SK-N-DZ (cell line): ENCODE measurements at regions not wholly inside any gene's neighbourhood (a gene's known extent, or its start where the extent isn't known, plus 50 kb on each side); places are given as distances from the start of the nearest gene placed in this dataset.
"Not testable (repeated sequence)": the region's sequence is repeated elsewhere in the genome, so short reads cannot be mapped to it uniquely, and the experiment has no call there.

Experiments
- DNase-seq: peaks from one replicate; pipeline ENCODE4 v3.0.0-alpha.2; 2015; ENCODE audit warnings: low spot score

DNA sequence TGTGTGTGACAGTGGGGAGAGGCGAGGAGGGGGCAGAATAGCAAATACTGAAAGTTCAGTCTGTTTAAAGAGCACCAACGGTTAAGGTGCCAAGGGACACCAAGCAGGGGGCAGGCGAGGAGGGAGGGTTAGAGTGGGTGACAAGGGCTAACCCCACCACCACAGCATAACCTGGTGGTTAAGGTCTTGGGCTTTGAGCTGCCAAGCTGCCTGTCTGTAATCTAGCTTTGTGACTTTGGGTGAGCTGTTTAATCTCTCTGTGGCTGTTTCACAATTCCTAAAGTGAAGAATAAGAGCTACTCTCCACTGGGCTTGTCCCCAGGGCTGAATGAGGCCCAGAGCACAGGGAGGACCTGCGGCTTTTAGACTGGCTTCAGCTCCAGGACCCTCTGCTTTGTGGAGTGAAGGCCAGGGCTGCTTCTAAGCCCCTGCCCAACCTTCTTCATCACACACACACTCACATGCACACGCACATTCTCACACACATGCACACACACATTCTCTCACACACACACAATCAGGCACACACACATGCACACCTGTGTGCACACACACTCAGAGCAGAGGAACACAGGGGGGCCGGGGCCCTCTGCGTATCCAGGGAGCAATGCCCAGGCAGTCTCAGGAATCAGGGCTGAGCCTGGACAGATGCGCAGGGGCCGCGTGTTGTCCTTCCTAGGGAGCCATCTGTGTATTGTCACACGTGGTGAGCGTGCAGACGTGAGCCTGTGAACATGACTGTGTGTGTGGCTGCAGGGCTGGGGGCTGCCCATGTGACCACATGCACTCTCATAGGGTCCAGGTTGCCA, 101.6 kb upstream of the TARDBP start:
- peak; percentile 90 for DNase-seq

- no peak for DNase-seq
These were observed 100.8 kb upstream of the TARDBP start for GRCh38 chr1:10911490-10912166.

GRCh38 chr1:10912441-10912840, 100.0 kb upstream of the TARDBP start:
- DNase-seq, result no peak

GRCh38 chr1:10914056-10914455, 98.4 kb upstream of the TARDBP start:
- DNase-seq, result no peak

DNA sequence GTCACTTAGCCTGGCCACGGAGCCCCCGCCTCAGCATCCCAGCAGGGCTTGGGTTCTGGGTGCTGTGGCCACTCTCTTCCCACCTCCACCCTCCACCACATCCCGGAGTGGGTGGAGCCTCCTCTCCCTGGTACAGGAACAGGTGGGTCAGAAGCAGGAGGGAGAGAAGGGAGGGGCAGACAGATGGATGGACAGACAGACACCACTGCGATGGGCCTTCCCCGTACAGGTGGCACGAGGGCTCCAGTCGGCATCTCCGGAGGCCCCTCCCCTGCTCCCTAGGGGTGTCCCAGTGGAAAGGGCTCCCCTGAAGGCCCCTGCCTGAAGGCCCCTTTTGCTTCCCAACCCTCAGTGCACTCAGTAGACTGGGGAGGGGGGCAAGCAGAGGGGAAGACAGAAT, 96.9 kb upstream of the TARDBP start:
- no peak for DNase-seq

GRCh38 chr1:10916311-10916710, 96.1 kb upstream of the TARDBP start:
- no peak for DNase-seq

DNA sequence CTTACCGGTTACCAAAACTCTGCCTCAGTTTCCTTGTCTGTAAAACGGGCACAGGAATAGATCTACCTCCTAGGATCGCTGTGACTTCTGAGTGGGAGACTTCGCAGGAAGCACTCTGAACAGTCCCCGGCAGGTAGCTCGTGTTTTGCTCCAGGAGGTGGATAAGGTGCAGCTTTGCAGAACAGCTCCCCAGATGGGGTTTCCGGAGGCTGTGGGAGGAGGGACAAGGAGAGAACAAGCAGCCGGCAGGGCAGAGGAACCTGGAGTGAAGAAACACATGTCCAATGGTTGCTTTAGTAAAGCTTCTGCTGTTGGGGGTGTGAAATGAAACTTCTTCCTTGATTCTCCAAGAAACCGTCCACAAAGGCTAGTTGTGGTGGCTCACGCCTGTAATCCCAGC, 95.5 kb upstream of the TARDBP start:
- no peak for DNase-seq

DNA sequence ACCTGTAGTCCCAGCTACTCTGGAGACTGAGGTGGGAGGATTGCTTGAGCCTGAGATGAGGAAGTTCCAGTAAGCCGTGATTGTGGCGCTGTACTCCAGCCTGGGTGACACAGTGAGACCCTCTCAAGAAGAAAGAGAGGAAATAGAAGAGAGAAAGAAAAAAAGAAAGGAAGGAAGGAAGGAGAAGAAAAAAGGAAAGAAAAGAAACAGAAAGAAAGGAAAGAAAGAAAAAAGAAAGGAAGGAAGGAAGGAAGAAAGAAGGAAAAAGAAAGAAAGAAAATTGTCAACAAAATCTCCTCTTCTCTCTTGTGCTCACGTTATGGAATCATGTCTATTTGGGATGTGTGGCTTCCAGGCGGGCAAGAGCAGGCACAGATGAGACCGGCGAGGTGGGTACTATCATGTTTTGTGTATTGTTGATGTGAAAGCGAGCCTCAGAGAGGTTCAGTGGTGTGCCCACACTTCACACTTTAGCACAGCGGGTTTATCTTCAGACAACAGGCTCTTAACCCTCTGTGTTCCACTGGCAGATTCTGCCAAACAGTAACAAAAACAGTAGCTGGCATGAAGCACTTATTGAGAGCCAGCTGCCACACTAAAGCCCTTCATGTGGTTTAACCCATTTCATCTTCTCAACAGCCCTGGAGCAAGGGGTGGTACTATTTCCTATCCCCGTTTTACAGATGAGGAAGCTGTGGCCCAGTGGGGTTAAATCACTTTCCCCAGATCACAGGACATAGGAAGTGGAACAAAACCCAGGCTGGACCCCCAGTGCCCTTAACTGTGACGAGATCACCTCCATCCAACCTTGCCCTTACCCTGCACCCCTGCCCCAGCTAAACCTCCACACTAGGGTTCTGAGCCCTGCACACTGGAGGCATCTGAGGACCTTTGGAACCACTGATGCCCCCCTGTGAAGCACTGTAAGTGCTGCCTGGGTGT, 94.7 kb upstream of the TARDBP start:
- no peak for DNase-seq

- DNase-seq, result no peak
These were observed 93.9 kb upstream of the TARDBP start for GRCh38 chr1:10918531-10918930.

DNA sequence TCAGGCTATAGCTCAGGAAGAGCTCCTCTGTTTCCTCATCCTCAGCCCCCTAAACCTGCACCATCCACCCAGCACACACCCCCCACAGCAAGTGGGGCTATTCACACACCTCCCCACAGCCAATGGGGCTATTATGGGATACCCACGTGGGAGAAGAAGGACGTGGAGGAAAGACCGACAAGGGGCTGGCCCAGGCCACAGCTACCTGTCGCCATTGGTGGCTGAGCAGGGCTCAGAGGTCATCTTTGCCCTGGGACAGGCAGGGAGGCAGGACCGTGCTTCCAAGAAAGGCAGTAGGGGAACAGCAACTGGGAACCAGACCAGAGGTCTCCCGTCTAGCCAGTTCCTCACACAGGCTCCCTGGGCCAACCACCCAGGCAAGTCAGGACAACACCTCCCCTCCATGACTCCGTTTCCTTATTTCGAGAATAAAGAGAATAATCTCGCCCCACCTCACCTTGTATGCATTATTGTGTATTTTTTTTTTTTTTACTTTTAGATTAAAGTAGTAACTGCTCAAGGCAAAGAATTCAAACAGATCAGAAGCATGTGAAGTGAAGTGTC, 92.3 kb upstream of the TARDBP start:
- DNase-seq, result no peak

GRCh38 chr1:10922315-10923060, 90.0 kb upstream of the TARDBP start:
- DNase-seq, result not testable (repeated sequence)

GRCh38 chr1:10924030-10924429, 88.4 kb upstream of the TARDBP start:
- DNase-seq, result no peak

DNA sequence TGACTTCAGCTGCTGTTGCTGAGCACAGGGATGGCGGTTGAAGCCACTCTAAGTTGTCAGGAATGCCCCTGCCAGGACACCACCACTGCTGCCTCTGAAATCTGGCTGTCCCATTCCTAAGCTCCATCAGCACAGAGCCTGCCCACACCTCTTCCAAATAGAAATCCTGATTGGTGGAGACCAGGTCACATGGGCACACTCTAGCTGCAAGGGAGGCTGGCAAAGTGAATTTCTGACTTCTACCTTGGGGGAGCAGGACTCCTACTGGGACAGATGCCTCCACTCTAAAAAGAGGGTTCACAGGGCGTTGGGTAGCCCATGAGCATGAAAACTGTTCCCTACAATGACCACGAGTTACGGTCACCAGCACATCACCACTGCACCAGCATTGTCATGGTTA, 83.8 kb upstream of the TARDBP start:
- no peak for DNase-seq

DNA sequence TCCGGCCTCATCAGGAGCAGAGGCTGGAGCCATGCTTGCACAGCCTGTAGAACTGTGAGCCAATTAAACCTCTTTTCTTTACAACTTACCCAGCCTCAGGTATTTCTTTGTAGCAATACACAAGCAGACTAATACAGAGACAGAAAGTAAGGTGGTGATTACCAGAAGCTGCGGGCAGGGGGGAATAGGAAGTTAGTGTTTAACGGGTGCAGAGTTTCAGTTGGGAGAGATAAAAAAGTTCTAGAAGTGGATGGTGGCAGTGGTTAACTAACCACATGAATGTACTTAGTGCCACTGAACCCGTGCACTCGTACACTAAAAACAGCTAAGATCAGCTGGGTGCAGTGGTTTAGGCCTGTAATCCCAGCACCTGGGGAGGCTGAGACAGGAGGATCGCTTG, 80.4 kb upstream of the TARDBP start:
- no peak for DNase-seq

DNA sequence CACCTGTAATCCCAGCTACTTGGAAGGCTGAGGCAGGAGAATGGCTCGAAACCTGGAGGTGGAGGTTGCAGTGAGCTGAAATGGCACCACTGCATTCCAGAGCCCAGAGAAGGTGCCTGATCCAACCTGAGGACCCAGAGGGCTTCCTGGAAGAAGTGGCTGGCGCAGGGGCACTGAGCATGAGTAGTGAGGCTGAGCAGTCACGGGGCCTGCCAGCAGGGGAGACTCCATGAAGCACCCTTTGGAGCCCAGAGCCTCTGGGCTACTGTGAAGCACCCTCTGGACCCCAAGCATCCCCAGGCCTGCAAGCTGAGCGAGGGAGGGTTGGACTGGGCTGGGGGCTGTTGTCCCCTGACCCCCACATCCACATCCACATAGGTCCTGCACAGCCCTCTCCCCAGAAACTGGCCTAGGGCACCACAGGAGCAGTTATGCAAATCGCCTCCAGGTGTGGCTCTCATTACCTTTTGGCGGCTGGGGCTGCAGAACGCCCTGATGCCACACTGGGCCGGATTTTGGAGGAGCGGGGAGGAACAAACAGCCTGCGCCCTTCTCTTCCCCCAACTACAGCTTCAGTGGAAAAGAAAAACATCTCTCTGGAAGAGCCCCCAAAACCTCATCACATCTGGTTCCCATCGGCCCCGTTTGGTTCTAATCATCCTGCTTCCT, 78.2 kb upstream of the TARDBP start:
- no peak for DNase-seq

GRCh38 chr1:10935246-10935645, 77.2 kb upstream of the TARDBP start:
- no peak for DNase-seq

- no peak for DNase-seq
These were observed 76.7 kb upstream of the TARDBP start for GRCh38 chr1:10935724-10936123.

- DNase-seq, result no peak
These were observed 75.2 kb upstream of the TARDBP start for GRCh38 chr1:10936998-10937901.

DNA sequence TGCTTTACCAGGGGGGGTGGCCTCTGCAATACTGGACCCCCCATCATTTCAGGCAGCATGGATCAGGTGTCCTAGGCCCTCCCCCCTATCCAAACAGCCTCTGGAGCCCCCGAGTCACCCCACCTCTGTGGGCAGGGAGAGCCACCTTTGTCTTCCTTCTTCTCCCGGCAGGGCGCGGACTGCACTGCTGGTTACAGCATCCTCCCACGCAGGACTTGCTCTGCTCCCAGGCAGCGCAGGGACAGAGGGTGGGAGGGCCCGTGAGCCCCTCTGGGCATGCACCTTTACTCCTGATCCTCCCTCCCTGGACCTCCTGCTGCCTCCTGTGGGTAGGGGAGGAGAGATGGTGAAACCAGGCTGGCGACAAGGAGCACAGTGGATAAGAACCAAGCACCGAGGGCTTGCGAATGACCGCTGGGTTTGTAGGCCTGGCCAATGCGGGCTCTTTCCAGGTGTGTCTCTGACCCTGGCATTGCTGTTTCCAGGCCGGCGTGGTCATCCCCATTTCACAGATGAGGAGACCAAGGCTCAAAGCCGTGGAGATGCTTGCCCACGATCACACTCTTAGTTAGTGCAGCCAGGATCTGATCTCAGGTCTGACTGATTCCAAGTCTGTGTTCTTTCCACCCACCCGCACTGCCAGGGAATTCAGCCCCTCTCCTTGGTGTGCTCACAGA, 73.6 kb upstream of the TARDBP start:
- DNase-seq, result no peak
